GM21423 (cell line): ENCODE measurements at regions not wholly inside any gene's neighbourhood (a gene's known extent, or its start where the extent isn't known, plus 50 kb on each side); places are given as distances from the start of the nearest gene placed in this dataset.
"Not testable (repeated sequence)": the region's sequence is repeated elsewhere in the genome, so short reads cannot be mapped to it uniquely, and the experiment has no call there.

ENCODE experiments used
- ATAC-seq: cut with Tn5 transposase; IDR thresholded peaks from one replicate; pipeline ENCODE4 v1.9.1; 2021; ENCODE audit warnings: mild to moderate bottlenecking, moderate library complexity; ENCODE audit not compliant: unreplicated experiment

- ATAC-seq: no peak
Observed at GRCh38 chrX:120753413-120754251, 122.0 kb downstream of the CT47B1 start.

DNA sequence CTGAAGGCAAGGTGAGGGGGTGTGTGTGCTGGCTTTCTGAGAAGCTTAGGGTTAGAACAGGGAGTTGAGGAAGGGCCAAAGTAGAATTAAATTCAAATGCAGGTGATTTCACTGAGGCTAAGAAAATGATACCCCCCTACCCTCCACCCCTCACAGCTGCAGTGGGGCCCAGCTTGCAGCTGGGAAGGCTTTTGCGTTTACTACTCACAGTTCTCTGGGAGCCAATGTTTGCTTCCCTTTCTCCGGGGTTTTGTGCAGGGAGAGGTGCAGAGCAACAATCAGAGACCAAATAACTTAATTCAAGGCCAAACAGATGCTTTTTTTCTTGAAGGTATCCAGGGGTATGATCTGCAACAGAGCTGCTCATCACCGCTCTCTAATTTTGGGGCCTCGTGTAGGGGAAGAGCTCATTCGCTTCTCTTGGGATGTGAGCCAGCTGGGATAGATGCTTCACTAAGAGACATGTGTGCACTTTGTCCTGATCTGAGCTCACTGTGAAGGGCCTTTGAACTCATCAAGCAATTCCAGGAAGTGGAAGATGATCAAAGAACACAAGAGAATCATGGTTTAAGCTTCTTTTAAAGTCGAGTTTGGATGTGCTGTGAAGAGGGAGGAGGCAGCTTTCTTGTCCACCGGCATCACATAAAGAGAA is 122.7 kb upstream of the C1GALT1C1 start:
- ATAC-seq: no peak

DNA sequence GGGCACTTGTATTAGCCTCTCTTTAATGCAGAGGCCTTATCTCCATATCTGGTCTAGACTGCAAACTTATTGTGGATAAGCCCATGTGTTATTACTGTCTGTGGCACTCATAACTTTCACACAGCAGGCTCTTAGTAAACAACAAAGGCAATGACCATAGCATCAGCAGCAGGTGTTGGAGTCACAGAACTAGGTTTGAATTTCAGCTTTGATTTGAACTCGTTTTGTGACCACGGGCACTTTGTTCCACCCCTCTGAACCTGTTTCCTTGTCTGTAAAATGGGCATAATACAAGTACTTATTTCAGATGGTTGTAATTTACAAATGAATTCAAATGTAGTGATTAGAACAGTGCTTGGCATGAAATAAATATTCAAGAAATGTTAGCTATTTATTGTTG is 121.8 kb upstream of the C1GALT1C1 start:
- ATAC-seq: no peak

DNA sequence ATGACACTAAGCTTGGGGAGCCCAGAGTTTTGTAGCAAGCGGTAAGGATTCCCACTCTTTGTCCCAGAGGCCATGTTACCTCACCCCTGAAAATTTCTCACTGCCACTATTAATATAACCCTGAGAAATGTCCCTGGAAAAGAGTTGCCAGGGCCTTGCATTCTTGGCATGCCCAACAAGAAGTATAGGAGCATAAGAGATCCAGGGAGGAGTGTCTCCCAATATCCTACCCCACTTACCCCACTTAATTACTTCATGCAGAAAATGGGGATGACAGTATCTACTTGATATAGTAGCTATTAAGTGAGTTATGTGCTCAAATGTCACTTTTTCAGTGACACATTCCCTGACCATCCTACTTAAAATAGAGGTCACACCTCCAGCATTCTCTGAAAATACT is 120.5 kb upstream of the C1GALT1C1 start:
- no peak for ATAC-seq

DNA sequence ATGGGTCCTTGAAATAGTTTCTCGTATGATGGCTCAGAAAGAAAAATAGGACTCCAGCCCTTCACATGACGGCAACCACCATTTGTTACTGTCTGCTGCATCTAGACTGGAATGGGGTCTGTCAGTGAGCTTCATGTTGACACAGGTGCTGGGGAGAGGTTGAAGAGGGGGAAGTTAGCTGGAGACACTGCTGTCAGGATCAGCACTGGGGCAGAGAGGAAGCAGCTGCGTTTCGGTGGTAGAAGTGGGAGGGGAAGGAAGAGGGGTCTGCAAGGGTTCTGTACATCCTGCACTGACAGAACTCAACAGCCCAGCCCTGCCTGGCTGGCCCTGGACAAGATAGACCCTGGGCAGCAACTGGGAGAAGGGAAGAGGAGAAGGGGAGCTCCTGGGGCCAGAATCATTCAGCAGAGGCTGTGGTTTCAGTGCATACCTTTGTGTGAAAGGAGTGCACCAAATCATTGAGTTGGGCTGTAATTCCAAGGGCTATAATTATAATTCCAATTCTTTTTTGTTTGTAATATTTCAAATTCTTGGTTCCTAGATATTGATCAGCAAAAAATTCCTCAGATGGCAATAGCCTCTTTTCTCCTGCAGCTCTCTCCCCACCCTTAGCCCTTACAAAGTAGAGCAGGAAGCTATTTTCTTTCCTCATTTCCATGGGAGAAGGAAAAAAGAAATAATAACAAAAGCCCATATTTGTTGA is 119.4 kb upstream of the C1GALT1C1 start:
- peak; percentile 91 for ATAC-seq

DNA sequence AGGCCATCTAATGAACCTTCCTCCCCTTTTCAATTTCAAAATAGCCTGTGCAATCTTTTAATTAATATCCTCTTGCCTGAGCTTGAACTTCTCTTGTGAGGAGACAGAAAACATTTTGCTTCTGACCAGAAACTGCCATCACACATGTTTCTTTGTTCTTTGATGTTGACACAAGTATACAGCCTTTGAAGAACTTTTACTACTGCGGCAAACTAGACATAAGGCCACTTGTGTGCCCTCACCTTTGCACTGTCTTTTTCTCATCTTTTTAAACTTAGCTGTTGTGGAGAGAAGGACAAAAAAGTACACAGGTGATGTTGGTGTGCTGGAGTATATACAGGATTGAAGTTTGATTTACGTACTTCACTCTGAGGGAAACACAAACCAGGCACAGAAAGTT is 116.3 kb upstream of the C1GALT1C1 start:
- ATAC-seq: no peak

- no peak for ATAC-seq
Observed at GRCh38 chrX:120742946-120743665, 113.3 kb upstream of the C1GALT1C1 start.

- no peak for ATAC-seq
Observed at GRCh38 chrX:120741452-120741851, 111.6 kb upstream of the C1GALT1C1 start.

GRCh38 chrX:120740072-120740471 is 110.2 kb upstream of the C1GALT1C1 start:
- no peak for ATAC-seq

- no peak for ATAC-seq
Observed at GRCh38 chrX:120739300-120739699, 109.4 kb upstream of the C1GALT1C1 start.

DNA sequence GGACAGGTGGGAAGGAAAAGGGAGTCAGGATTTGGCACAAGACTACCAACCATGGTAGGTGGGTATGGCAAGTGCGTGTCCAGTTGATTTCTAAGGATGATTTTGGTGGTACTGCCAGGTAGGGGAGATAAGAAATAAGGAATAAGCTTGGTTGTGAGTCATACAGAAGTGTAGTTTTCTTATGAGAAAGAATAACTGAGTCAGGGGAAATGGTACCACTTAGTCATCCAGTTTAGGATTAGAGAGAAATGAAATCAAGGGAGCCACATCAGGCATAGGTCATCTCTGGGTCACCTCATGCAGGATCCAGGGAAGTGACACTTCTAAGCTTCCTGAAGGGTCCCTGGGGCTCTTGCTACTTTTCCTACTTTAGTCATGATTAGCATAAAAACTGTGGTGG is 107.1 kb upstream of the C1GALT1C1 start:
- no peak for ATAC-seq

- no peak for ATAC-seq
Observed at GRCh38 chrX:120735966-120736365, 106.1 kb upstream of the C1GALT1C1 start.

DNA sequence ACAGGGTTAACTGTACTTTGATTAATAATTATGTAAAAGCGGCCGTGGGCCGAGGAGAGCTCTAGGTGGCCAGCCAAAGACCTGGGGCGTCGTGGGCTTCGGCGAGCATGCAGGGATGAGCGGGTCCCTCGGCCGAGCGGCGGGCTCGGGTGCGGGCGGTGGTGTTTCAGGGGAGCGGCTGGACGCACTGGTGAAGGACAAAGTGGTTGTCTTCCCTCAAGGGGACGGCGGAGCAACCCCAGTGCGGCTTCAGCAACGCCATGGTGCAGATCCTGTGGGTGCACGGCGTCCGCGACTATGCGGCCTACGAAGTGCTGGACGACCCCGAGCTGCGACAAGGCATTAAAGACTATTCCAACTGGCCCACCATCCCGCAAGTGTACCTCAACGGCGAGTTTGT is 103.0 kb upstream of the C1GALT1C1 start:
- no peak for ATAC-seq

DNA sequence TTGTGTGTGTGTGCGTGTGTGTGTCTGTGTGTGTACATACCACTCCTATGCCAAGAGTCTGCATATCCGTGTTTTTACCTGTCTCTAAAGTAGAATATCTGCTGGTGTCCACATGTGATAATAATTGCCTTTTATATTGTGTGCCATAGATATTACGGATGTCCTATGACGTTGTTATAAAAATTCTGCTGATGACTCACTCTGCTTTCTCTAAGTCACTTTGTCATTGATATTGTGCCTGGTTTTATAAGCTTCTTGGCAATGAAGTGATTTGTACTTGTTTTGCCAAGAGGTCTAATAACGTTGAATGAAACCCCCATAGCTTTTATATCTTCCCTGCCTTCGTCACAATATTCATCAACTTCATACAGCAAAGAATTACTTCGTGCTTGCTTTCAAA is 102.6 kb upstream of the C1GALT1C1 start:
- ATAC-seq: no peak

- ATAC-seq: no peak
Observed at GRCh38 chrX:120731386-120731785, 101.5 kb upstream of the C1GALT1C1 start.

- not testable (repeated sequence) for ATAC-seq
Observed at GRCh38 chrX:120729506-120730255, 99.8 kb upstream of the C1GALT1C1 start.

- ATAC-seq: no peak
Observed at GRCh38 chrX:120727911-120728310, 98.1 kb upstream of the C1GALT1C1 start.

GRCh38 chrX:120727452-120727851 is 97.6 kb upstream of the C1GALT1C1 start:
- ATAC-seq: no peak

DNA sequence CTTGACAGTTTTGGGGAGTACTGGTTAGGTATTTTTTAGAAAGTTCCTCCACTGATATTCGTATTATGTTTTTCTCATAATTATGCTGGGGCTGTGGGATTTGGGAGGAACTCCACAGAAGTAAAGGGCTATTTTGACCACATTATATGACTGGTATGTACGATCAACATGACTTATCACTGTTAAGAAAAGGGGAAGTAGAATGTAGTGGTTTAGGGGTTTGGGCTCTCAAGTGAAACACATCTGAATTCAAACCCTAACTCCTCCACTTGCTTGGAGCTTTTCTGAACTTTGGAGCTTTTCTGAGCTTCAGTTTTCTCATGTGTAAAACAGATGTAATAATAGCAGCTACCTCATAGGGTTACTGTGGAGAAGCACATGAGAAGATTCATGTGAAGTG is 96.4 kb upstream of the C1GALT1C1 start:
- peak; percentile 100 for ATAC-seq

- ATAC-seq: no peak
Observed at GRCh38 chrX:120725874-120726273, 96.0 kb upstream of the C1GALT1C1 start.
